ENCODE measurements at regions not wholly inside any gene's neighbourhood (a gene's known extent, or its start where the extent isn't known, plus 50 kb on each side); places are given as distances from the start of the nearest gene placed in this dataset.
"Not testable (repeated sequence)": the region's sequence is repeated elsewhere in the genome, so short reads cannot be mapped to it uniquely, and the experiment has no call there.

DNA sequence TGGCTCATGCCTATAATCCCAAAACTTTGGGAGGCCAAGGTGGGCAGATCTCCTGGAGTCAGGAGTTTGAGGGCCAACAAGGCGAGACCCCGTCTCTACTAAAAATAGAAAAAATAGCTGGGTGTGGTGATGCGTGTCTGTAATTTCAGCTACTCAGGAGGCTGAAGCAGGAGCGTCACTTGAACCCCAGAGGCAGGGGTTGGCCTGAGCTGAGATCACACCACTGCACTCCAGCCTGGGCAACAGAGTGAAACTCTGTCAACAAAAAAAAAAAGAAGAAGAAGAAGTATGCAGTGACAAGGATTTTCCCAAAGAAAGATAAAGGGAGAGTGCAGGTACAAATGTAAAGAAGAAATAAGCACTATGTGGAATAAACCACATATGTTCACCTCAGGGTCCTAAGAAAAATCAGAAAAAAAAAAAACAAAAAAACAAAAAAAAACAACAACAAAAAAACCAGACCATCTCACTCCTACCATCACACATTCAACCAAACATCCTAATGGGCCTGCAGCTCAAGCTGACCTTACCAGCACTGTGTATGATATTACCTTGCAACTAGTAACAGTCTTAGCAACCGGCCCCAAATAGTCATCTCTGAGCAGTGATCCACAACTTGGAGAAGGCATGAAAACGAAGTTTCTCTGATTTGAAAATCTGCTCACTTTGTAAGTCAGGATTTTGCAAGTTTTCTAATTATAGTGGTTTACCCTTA is 296.7 kb upstream of the PROK2 start:
- Histone ChIP-seq H3K9me3 (no peaks in the 10 kb centered on the region), H3K27me3 (no peaks in the 10 kb centered on the region), H3K4me3 (no peak overlapping the region), H3K36me3 (no peaks in the 10 kb centered on the region)
- no peak for DNase-seq

DNA sequence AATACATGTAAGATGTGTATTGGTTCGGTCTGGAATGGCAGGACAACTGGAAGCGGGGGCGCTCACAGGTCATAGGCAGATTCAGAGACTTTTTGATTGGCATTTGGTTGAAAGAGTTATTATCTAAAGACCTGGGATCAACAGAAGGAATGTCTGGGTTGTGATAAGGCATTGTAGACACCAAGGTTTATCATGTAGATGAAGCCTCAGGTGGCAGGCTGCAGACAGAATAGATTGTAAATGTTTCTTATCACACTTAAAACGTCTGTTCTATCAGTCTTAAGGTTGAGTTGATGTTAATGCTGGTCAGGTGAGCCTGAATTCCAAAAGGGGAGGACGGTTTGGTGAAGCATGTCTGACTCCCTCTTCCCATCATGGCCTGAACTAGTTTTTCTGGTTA is 295.9 kb upstream of the PROK2 start:
- no peaks in the 10 kb centered on the region for H3K9me3 ChIP-seq
- DNase-seq = no peak
- H3K27me3 ChIP-seq = no peaks in the 10 kb centered on the region
- no peak overlapping the region for H3K4me3 ChIP-seq
- no peaks in the 10 kb centered on the region for H3K36me3 ChIP-seq

DNA sequence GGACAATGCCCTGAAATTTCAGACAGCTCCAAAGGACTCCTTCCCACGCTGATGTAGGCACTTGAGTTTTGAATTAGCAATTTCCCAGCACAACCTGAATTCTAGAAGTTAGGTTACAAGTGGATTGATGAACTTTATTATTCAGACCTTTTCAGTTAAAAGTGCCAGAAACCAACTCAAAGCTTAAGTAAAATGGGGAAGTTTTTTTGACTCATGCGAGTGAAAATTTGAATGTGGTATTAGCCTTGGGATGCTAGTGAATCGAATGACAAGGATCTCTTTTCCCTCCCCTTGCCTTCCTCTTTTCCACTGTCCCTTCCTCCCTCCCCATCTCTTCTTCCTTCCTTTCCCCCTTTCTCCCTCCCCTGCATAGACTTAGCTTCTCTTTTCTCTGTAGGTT is 295.1 kb upstream of the PROK2 start:
- Histone ChIP-seq H3K9me3 (no peaks in the 10 kb centered on the region), H3K4me3 (no peak overlapping the region), H3K27me3 (no peaks in the 10 kb centered on the region), H3K36me3 (no peaks in the 10 kb centered on the region)
- DNase-seq = no peak

DNA sequence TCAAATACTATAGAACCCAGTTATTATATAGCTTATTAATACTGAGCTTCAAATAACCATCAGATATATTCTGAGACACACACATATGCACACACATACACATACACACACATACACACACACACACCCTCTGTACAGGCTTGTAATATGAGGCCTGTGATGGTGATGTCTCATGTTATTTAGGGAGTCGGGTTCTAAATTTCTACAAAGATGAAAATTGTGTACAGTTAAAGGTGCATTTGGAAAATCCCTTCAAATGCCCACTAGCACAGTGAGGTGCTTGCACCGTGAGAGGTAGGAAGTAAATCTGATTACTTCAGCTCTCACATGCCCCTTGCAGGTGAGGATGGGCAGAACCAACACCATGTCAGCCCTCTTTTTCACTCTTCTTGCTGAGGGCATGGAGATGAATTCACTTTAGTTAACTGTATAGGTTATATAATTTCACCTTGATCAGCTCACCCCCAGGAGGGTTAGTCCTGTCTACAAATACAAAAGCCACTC is 294.5 kb upstream of the PROK2 start:
- no peaks in the 10 kb centered on the region for H3K27me3 ChIP-seq
- H3K36me3 ChIP-seq = no peaks in the 10 kb centered on the region
- no peaks in the 10 kb centered on the region for H3K9me3 ChIP-seq
- no peak for DNase-seq
- no peak overlapping the region for H3K4me3 ChIP-seq

DNA sequence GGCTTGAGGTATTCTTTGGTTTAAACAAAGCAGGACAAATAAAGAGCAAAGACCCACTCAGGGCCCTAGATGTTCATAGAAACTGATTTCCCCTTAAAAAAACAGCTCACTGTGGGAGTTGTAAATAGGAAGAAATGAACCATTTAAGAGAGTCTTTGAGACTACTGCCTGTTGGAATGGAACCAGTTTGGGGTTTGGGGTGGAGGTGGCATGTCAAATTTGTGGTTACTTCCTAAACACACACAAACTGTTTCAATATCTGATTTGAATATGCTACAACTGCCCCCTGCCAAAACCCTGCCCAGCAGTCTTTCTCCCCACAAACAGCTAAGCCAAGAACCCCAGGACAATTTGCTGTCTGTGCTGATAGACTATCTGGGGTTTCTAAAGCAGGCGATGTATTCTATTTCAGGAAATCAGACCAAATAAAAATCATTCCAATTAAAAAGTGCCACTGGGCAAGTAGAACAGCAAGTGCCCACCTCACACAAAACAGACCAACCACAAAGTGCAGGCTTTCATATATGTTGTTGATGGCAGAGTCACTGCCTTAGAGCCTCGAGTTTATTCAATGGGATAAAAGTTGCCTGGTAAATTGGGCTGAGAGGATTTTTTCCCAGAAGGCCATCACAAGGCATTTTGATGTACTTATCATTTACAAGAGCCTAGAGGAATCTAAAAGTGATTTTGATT is 293.9 kb upstream of the PROK2 start:
- no peak for DNase-seq
- no peaks in the 10 kb centered on the region for H3K36me3 ChIP-seq
- H3K27me3 ChIP-seq = no peaks in the 10 kb centered on the region
- H3K4me3 ChIP-seq = no peak overlapping the region
- H3K9me3 ChIP-seq = no peaks in the 10 kb centered on the region

DNA sequence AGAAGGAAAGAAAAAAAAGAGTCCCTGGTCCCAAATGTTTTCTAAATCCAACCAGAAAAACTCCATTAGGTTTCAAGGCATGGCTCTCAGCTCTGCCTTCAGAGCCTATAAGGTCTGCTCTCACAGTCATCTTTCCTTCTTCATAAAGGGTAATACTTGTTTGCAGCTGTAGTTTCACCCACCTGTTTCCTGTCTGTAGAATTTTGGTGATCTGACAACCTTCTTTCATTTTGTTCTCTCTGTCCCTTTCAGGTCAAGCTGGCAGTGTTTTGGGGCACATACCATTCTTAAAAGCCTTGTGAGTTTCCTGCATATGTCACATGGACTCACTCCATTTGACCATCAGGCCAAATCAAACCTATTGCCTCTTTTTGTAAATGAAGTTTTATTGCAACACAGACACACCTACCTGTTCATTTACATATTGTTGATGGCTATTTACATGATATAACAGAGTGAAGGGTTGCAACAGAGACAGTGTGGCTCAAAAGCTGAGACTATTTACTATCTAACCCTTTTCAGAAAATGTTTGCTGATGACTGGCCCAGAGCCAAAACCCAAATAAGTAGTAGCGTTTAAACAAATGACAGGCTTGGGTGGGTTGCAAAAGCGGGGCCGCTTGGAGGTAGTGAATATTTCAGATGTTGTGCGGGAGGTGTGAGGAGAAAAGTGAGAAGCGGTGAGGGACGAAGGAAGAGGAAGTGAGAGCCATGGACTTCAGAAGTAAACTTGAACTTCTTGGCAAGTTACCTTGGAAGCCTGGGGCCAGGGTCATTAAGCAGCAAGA is 292.7 kb upstream of the PROK2 start:
- Histone ChIP-seq H3K36me3 (no peaks in the 10 kb centered on the region), H3K9me3 (no peaks in the 10 kb centered on the region), H3K27me3 (no peaks in the 10 kb centered on the region), H3K4me3 (no peak overlapping the region)
- no peak for DNase-seq

DNA sequence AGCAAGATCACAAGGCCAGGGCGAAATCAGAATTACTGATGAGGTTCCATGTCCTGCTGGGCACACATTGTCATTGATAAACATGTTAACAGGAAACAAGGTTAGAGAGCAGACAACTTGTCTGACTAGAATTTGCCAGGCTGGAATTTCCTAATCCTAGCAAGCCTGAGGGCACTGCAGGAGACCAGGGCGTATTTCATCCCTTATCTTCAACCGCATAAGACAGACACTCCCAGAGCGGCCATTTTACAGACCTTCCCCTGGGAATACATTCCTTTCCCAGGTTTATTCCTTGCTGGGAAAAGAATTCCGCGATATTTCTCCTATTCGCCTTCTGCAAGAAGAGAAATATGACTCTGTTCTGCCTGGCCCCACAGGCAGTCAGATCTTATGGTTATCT is 290.9 kb upstream of the PROK2 start:
- not testable (repeated sequence) for DNase-seq

DNA sequence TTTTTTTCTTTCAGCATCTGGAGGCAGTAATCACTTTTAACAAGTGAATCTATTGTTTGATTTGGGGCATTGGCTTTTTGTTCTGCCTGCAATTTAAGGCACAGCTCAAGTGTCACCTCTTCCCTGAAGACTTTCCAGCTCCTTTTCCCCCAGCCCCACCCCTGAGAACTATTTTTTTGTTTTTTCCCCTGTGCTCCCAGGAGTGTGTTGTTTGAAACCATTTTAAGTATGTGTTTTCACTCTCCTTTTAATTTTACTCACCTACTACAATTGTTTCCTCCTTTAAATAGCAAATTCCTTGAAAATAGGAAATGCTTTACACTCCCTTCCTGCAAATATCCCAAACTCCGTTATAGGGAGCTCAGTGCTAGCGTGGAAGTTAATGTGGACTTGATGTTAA is 286.7 kb upstream of the PROK2 start:
- Histone ChIP-seq H3K27me3 (no peaks in the 10 kb centered on the region), H3K9me3 (no peaks in the 10 kb centered on the region), H3K36me3 (no peaks in the 10 kb centered on the region), H3K4me3 (no peak overlapping the region)
- no peak for DNase-seq

More for the DNA sequence above, 290.9 kb upstream of the PROK2 start:
- not testable (repeated sequence) for H3K9me3 ChIP-seq, H3K36me3 ChIP-seq, H3K4me3 ChIP-seq, H3K27me3 ChIP-seq

DNA sequence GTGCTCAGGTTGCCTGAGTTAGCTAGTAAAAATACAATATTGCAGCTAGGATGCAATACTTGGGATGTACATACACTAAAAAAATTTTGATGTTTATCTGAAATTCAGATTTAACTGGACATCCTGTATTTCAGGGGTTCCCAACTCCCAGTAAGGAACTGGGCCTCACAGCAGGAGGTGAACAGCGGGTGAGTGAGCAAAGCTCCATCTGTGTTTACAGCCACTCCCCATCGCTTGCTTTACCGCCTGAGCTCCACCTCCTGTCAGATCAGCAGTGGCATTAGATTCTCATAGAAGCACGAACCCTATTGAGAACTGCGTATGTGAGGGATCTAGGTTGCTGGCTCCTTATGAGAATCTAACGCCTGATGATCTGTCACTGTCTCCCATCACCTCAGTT is 285.1 kb upstream of the PROK2 start:
- no peak for DNase-seq
- no peaks in the 10 kb centered on the region for H3K27me3 ChIP-seq
- no peak overlapping the region for H3K4me3 ChIP-seq
- H3K9me3 ChIP-seq = no peaks in the 10 kb centered on the region
- H3K36me3 ChIP-seq = no peaks in the 10 kb centered on the region

DNA sequence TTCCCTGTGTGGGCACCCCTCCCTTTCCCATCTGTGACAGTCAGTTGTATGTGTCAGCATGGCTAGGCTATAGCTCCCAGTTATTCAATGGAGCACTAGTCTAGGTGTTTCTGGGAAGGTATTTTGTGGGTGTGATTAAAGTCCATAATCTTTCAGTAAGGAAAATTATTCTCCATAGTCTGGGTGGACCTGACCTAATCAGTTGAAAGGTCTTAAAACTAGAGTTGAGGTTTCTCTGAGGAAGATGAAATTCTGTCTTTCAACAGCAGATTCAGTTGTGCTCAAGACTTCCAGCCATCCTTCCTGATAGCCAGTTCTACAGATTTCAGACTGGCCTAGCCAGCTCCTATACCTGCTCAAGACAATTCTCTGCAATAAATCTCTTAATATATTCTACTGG is 284.6 kb upstream of the PROK2 start:
- no peak for DNase-seq
- no peak overlapping the region for H3K4me3 ChIP-seq
- no peaks in the 10 kb centered on the region for H3K27me3 ChIP-seq
- no peaks in the 10 kb centered on the region for H3K36me3 ChIP-seq
- H3K9me3 ChIP-seq = no peaks in the 10 kb centered on the region

DNA sequence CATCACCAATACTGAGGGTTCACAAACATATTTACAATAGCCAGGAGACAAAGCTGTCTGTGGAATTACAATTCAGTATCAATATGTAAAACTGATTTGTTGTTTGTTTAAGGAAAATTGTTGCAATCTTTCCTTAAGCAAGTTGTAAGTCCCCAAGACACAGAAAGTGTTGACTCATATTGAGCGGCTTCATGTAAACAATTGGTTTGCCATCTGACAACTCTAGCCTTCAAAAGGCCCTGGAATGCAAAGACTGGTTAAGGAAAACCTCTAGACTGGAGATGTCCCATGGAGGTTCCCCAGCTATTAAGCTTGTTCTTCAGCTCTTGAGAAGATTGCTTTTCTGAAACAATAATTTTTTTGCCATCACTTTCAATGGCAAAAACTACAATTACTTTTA is 283.7 kb upstream of the PROK2 start:
- no peak for DNase-seq
- Histone ChIP-seq H3K9me3 (no peaks in the 10 kb centered on the region), H3K27me3 (no peaks in the 10 kb centered on the region), H3K4me3 (no peak overlapping the region), H3K36me3 (no peaks in the 10 kb centered on the region)

DNA sequence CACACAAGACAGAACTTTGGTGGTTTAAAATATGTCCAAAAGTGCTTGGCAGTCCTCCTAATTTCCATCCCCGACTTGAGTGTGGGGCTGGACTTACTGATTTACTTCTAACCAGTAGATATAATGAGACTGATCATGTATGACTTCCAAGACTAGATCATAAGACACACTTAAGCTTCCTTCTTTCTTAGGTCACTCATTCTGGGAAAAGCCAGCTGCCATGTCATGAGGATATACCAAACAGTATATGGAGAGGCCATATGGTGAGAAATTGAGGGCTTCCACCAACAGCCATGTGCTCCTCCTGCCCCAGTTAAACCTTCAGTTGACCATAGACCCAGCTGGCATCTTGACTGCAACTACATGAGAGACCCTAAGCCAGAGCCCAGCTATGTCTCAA is 282.8 kb upstream of the PROK2 start:
- H3K36me3 ChIP-seq = no peaks in the 10 kb centered on the region
- DNase-seq = no peak
- H3K27me3 ChIP-seq = no peaks in the 10 kb centered on the region
- H3K4me3 ChIP-seq = no peak overlapping the region
- H3K9me3 ChIP-seq = no peaks in the 10 kb centered on the region

DNA sequence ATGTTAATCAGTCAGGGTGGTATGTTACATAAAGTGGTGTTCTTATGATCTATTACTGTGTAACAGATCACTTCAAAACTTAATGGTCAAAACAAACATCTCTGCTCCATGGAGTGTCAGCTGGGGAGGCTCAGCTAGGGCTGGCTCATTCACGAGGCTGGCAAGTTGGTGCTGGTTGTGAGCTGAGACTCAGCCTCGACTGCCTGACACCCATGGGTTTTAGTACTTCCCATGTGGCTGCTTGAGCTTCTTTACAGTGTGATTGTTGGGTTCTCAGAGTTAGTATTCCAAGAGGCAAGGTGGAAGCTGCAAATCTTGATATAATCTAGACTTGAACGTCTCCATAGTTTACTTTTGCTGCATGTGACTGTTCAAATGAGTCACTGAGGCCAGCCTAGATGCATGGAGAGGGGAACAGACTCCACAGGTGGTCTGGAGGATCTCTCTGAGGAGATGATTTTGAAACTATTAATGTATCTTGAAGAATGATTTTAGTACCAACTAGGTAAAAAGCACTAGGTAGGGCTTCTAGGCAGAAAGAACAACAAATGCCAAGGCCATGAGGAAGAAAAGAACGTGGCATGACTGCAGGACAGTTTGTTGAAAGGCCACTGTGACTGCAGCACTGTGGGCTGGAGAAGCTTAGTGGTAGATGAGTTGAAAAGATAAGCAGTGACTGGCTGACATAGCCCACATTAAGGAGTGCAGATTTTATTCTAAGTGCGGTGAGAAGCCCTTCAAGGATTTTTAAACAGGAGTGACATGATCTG is 281.1 kb upstream of the PROK2 start:
- H3K4me3 ChIP-seq = no peak overlapping the region
- DNase-seq = no peak
- no peaks in the 10 kb centered on the region for H3K9me3 ChIP-seq
- H3K36me3 ChIP-seq = no peaks in the 10 kb centered on the region
- no peaks in the 10 kb centered on the region for H3K27me3 ChIP-seq

DNA sequence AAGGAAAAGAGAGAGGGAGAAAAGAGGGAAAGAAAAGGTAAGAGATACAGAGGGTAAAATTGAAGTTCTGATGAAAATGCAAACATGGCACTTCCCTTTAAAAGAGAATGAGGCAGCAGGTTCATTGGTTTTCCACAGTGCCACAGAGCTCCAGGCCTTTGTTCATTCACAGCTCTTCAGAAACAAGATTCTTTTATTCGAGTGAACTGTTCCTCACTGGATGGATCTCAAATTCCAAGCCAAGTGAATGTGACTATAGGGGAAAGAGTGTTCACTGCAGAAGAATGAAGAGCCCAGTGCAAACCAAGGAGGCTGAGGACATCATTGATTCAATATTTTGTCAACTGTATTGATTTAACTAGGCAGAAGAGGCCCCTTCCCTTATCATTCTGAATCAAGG is 280.3 kb upstream of the PROK2 start:
- DNase-seq = no peak
- Histone ChIP-seq H3K27me3 (no peaks in the 10 kb centered on the region), H3K9me3 (no peaks in the 10 kb centered on the region), H3K4me3 (no peak overlapping the region), H3K36me3 (no peaks in the 10 kb centered on the region)

DNA sequence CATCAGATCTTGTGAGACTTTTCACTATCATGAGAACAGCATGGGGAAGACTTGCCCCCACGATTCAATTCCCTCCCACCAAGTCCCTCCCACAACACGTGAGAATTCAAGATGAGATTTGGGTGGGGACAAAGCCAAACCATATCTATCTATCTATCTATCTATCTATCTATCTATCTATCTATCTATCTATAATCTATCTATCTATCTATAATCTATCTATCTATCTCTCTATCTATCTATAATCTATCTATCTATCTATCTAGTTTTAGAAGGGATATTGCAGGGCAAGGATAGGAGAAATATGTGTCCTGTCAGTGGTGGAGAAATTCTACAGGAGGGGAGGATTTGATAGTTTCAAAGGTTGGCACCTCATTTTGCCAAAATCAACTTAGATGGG is 279.8 kb upstream of the PROK2 start:
- DNase-seq, H3K9me3 ChIP-seq, H3K4me3 ChIP-seq, H3K27me3 ChIP-seq, H3K36me3 ChIP-seq: not testable (repeated sequence)

DNA sequence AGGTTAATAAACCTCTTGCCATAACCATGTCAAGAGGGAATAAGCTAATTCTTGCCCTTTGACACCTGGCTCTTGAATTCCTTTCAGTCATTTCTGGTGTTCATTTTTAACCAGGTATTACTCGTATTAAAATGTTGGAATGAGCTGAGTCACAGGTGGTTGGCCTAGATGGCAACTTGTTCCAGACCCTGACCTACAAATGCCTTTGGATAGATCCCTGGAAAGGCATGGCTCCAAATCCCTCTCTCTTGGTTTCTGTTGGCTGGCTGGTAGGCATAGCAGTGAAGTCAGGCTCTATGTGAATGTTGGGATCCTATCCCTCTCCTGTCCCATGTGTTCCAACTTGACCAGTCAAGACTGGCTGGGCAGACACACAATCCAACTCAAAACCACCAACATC is 277.1 kb upstream of the PROK2 start:
- Histone ChIP-seq H3K36me3 (no peaks in the 10 kb centered on the region), H3K4me3 (no peak overlapping the region), H3K9me3 (no peaks in the 10 kb centered on the region), H3K27me3 (no peaks in the 10 kb centered on the region)
- no peak for DNase-seq

DNA sequence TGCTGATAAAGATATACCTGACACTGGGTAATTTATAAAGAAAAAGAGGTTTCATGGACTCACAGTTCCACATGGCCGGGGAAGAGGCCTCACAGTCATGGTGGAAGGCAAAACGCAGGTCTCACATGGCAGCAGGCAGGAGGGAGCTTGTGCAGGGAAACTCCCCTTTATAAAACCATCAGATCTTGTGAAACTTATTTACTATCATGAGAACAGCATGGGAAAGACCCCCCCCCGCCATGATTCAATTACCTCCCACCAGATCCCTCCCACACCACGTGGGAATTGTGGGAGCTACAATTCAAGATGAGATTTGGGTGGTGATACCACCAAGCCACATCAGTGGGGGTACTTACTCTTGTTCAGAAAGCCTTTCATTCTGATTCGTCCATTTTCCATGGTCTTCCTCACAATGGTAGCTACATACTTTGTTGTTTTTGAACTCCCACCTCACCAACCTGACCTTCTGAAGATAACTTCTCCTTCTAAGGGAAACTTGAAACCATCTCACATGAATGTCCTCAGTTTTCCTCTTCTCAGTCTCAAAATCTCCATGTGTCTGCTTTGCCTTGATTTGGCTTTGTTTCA is 275.6 kb upstream of the PROK2 start:
- Histone ChIP-seq H3K4me3 (no peak overlapping the region), H3K9me3 (no peaks in the 10 kb centered on the region), H3K36me3 (no peaks in the 10 kb centered on the region), H3K27me3 (no peaks in the 10 kb centered on the region)
- DNase-seq = no peak
